GM20431 (cell line): ENCODE measurements at regions not wholly inside any gene's neighbourhood (a gene's known extent, or its start where the extent isn't known, plus 50 kb on each side); places are given as distances from the start of the nearest gene placed in this dataset.
"Not testable (repeated sequence)": the region's sequence is repeated elsewhere in the genome, so short reads cannot be mapped to it uniquely, and the experiment has no call there.

Experiments used
- in situ Hi-C: fragments of 300-500 bp; cut with MseI, MboI; formaldehyde crosslinking; loops from one replicate; pipeline ENCODE4 v1.15.0; 2020; ENCODE audit warnings: low sequenced_read_pairs; ENCODE audit not compliant: unreplicated experiment

DNA sequence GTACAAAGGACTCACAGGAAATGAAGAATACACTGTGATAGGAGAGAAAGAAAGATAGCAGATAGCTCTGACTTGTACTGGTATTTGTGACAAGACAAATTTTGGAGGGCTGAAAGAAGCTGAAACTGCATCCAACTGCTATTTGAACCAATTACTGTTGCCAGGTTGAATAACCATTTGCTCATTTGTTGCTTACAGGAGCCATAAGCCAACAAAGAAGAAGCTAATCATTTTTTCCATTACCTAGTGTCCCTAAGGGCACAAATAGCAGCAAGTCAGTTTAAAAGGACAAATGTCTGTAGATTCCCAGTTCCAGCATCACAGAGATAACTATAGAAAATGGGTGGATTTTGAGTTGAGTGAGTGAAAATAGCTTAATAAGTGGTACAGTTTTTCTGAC, 376.9 kb upstream of the ARPP21 start:
- in situ Hi-C loops, result no loop called here

DNA sequence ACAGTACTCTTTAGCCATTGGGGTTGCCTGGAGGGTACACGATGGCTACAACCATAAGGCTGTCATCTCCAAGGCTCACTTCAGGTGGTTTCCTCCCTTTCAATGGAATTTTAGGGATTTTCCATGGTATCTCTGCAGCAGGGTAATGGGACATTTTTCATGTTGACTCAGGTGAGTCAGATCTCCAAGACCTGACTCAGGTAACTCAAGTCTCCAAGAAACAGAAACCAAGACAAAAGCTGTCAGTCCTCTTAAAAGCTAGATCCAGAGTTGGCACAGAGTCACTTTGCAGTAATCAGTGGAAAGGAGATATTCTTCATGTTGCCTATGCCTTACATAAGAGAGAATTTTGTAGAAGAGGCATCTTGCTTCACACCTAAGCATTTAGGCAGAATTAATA, 375.8 kb upstream of the ARPP21 start:
- in situ Hi-C loops, result no loop called here

DNA sequence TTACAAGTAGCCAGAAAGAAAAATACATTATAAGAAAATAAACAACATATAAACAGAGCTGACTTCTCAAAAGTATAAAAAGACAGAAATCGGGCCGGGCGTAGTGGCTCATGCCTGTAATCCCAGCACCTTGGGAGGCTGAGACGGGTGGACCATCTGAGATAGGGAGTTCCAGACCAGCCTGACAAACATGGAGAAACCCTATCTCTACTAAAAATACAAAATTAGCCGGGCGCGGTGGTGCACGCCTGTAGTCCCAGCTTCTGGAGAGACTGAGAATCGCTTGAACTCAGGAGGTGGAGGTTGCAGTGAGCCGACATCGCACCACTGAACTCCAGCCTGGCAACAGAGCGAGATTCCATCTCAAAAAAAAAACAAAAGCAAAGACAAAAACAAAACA, 373.3 kb upstream of the ARPP21 start:
- in situ Hi-C loops, result not testable (repeated sequence)

DNA sequence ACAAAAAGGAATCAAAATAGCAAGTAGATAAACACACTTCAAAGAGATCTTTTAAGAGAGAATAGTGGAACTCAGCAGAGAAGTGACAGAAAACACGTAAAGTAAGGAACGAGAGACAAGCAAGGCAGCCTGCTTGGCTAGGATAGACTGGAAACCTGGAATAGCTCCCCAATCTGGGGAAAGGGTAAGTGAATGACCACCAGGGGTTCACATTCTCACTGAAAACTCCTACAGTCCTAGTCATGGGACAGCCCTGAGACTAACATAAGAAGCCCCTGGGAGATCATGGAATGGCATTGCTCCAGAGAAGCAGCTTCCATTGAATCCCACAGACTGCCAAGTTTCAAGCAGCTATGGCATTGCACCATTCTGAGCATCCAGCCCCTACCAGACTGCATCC, 363.6 kb upstream of the ARPP21 start:
- in situ Hi-C loops, result no loop called here

DNA sequence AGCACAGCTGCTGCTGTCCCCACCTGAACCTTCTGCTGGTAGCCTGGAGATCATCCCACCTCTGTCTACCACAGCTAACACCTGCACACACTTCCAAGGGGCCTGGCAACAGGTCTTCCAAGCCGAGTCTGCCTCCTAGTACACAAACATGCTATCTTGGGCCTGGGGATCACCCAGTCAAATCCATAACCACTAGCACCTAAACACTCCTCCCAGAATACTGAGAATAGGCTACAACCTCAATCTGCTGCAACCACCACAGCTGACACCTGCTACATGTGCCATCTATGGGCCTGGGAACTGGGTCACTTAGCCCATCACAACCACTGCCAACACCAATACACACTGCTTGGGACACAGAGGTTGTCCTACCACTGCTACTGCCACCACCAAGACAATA, 362.8 kb upstream of the ARPP21 start:
- in situ Hi-C loops, result no loop called here

DNA sequence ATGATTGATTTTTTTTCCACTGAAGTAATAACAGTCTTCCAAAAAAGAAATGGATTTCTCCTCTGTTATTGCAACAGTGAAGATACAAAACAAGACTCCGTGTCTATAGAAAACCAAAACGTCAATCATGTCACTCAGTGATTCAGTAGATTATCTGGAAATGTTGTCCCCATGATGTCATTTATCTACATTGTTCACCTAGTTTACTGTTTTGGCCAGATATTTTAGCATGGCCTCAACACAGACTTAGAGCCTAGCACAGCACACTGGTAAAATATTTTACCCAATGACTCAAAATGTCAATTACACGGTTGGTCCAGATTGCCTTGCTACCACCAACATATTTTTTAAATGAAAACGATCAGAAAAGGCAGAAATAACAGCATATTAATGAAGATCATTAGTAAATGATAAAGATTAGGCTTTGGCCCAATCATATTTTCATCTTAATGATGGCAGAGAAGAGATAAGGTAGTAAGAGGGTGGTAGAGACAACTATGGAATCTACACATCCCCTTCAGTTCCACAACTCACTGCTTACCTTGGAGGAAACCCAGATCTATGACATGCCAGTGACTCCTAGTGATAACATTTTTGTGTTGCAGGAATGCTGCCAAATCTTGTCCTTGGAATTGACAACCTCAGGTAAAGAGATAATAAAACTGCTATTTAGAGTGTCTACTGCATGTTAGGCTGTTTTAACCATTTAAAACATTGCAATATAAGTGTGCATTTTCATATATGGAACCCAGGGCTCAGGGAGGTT, 347.7 kb upstream of the ARPP21 start:
- in situ Hi-C loops, result no loop called here

DNA sequence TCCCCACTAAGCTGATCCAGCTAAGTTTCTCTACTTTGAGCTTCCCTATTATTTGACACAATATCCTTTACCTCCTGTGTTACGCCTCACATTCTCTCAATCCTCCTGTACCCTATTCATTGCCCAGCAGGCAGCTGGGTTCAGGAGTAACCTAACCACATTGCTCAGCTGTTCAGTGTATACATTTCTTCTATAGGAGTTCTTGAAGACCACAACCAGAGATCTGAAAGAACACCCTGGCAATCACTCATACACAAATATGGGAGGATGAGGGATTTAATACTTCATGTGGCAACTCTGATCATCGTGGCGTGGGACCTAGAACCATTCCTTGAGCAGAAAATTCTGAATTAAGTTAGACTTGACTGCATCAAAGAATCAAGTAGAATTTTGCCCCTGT, 346.8 kb upstream of the ARPP21 start:
- in situ Hi-C loops, result no loop called here

DNA sequence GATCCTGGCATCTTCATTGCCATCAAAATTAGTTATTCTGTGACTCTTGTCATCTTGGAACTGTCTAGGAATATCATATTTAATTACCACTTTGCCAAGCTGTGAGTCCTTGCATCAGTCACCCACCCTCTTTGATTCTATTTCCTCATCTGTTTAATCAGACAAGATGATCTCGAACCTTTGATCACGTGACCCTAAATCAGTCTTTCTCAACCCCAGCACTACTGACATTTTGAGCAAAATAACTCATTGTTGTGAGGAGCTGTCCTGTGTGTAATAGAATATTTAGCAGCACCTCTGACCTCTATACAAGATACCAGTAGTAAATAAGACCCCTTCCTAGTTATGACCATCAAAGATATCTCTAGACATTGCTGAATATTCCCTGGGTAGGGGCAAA, 343.4 kb upstream of the ARPP21 start:
- in situ Hi-C loops, result no loop called here

DNA sequence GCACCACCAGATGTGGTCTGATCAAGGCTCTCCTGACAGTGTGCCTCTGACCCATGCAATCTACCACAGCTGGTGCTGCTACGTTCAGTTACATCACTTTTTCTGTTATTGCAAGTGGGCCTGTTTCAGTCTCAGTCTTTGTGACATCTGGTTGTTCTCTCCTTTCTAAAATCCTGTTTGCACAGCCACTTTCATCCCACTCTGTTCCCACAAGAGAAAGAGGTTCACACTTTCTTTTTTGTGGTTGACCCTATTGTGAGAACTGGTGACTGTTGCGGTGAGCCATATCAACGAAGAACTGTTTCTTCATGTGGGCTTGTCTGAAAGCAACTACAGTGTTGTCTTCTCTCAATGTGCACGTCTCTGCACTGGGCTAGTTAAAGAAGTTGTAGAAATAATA, 342.8 kb upstream of the ARPP21 start:
- in situ Hi-C loops, result no loop called here

DNA sequence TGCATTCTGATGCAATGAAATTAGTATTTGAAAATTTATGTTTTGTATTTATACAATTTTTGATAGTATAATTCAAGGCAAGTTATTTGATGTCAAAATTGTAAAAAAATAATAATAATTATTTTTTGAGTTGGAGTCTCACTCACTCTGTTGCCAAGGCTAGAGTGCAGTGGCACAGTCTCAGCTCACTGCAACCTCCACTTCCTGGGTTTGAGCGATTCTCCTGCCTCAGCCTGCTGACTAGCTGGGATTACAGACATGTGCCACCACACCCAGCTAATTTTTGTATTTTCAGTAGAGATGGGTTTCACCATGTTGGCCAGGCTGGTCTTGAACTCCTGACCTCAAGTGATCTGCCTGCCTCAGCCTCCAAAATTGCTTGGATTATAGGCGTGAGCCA, 342.4 kb upstream of the ARPP21 start:
- in situ Hi-C loops, result not testable (repeated sequence)

DNA sequence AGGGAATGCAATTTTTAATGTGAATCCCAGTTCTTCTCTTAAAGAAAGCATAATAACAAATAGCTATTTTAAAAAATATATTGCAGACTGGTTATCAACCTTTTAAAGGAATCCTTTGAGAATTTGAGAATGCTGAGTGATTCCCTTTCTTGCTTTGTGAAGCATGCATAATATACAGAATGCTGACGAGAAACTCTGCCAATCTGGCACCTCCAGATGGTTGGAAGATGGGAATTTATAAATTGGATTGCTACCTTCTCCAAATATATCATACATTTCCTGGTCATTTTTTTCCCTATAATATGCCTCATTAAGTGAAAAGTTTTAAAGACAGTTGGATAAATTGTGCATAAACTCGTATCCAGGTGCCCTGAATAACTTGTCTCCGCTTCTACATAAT, 333.9 kb upstream of the ARPP21 start:
- in situ Hi-C loops, result no loop called here

DNA sequence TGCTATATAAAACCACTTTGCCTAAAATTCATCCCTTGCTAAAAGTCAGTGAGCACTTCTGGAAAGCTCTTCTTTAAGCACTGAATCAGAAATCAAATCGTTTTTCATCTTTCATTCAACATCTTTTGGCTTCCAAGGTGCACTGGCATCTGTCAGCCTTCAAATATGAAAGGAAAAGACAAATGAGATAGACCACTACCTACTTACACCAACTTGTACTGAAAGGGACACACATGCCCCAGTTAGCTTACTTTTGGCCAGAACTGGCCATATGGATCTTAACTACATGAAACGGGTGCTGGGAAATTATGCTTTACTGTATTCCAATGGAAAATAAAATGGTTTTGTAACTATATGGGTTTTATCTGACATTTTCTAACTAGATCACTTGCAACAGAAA, 332.0 kb upstream of the ARPP21 start:
- in situ Hi-C loops, result no loop called here

DNA sequence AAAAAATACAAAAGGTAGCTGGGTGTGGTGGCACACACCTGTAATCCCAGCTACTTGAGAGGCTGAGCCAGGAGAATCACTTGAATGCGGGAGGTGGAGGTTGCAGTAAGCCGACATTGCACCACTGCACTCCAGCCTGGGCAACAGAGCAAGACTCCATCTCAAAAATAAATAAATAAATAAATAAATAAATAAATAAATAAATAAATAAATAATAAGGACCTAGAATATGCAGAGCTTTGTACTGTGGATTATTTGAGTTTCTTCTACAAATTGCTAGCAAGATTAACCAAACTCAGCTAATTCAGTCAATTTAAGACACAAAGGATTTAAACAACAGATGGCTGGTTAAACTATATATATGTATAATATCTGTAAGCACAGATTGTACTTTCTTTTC, 322.5 kb upstream of the ARPP21 start:
- in situ Hi-C loops, result not testable (repeated sequence)

DNA sequence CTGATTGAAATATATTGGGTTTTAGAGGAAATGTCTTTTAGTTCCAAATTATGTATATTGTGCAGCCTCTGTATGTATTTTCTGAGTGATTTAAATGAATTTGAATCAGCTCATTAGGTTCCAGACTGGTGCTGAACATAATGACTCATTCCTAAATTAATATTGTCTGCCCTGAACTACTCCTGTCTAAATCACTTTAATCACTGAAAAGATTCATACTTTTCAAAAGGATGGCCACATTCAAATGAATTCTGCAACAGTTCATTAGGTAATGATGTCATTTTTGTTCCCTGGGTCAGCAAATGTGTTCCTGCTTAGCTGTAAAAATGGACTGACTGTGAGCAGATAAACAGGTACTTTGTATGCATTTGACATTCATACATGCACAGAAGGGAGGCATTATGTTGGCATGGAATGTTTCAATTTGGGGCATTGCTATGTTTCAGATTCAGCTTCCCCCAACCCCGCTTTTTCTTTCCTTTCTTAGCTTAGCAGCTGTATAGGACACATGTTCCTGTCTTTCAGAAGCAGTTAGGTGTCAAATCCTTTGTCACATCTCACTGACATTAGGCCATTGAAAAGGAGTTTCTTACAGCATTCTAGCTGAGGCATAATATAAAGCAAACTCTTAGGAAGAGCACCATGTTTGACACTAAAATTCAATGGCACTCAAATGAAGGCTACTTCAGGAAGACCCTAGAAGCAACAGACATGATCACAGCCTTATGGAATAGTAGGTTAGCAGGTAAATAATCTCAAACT, 318.5 kb upstream of the ARPP21 start:
- in situ Hi-C loops, result no loop called here

DNA sequence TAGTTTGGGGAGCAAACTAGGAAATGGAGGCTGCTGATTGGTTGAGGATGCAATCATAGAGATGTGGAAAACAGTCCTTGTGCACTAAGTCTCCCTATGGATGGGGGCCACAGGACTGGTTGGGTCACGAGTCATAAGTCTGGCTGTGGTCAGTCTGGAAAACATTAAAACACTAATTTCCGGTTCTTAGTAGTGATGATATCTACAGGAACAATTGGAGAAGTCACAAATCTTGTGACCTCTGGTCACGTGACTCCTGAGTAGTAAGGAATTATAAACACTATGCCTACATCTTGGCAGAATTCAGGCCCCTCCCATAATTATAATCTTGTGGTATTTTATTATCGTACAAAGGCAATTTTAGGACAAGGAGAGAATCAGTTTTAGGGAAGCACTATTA, 317.3 kb upstream of the ARPP21 start:
- in situ Hi-C loops, result no loop called here

DNA sequence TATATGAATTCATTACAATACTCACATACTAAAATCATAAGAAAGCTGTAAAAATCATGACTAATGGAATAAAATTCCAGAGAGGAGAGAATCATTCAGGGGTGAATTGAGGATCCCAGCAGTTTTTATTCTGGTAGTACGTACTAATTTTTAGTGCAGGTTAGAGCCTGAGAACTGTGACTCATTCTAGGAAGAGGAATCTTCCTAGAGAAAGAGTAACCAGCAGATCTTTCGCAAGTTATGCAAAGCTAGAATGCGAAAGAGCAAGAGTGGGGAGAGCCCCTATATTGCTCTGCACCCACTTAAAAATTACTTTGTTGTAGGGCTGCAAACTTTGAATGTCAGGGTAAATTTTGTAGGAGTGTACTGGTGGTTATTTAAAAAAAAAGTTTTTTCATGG, 303.6 kb upstream of the ARPP21 start:
- in situ Hi-C loops, result no loop called here

DNA sequence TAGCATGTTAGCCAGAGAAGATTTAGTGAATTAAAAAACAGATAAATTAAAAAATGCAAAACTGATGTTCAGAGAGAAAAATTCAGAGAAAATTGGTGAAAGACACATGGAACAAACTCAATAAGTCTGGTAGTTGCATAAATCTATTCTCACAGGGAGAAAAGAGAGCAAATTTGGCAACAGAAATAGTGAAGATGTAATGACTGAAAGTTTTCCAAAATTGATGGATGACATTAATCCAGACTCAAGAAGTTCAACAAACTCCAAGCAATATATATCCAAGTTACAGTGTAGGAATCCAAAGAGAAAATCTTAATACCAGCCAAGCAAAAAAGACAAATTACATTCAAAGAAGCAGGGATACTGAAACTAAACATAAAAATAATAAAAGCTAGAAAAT, 302.7 kb upstream of the ARPP21 start:
- in situ Hi-C loops, result no loop called here

DNA sequence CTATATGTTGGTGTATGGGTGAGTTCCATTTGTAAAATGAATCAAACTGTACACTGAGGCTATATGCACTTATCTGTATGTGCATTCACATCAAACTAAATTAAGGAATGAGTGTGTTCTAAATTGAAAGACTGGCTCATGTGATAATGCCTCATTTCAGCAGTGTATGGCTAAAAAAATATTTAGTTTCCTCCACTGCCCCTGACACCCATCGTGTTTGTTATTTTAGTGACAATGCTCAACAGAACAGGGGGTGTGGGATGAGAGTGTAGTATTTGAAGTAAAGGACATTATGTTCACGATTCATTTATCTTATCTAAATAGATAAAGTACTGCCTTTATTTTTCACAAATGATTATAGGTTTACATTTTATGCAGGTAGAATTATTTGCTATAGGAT, 301.1 kb upstream of the ARPP21 start:
- in situ Hi-C loops, result no loop called here

DNA sequence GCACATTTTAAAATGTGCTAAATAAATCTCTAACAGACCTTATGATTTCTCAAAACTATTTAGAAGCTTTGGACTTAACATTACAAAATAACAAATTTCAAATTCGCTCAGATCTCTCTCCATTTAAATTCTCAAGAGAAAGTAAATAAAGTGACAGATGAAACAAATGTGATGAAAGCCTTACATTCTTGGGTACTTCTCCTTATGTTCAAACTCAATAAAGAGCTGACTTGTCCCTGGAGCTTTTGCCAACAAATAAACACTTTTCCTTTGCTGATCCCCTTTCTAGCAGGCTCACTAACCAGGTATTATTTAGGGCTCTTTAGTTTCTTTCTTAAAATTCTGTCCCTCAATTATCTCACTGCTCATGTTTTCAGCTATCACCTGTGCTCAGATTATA, 259.1 kb upstream of the ARPP21 start:
- in situ Hi-C loops, result no loop called here

DNA sequence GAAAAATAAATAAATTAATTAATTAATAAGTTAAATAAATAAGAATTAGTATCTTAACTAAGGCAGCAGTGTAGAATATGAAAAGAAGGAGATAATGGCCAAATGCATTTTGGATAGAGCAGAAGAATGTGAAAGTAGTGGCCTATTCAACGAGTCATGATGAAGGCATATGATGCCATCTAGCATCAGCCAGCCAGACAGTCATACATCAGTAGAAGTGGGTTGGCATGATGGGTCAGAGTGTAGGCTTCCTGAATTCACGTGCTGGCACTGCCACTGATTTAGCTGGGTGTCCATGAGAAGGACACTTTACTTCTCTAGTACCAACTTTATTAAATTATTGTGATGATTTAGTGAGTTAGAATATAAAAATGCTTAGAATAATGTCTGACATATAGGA, 256.1 kb upstream of the ARPP21 start:
- in situ Hi-C loops, result no loop called here

DNA sequence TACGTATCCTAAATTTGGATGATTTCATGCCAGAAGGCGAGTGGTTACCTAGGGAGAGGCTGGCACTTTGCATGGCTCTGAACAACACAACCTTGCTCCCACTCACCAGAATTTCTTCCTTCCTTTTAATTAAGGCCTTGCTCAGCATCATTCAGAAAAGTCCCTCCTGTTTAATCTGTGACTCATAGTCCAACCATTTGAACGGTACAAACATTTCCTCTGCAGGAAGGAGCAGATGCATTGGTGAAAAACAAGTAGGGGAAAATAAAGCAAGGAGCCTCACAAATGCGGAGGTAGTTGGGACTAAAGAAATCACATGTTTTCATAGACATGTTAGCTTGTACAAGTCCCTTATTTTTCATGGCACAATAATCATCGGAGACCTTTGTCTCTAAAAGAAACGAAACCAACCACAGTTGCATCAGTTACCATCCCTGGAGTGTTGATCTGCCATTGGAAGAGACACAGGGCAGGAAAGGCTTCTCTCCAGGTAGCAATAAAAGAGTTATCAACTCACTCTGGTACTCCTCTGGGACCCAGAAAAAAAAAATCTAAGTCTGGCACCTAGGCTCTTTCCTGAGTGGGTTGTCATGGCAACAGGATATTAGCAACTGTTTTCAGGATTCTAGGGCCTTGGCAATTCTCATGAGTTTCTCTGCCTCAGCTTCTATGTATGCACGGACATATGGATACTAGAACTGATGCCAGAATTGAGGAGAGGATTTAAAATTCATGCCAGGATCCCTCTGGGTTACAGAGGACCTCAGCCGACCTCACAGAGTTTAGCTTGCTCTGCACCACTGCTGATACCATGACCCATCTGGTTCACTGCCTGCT, 255.4 kb upstream of the ARPP21 start:
- in situ Hi-C loops, result no loop called here
